Tibial artery (tissue), 4 donors: ENCODE measurements at regions not wholly inside any gene's neighbourhood (a gene's known extent, or its start where the extent isn't known, plus 50 kb on each side); places are given as distances from the start of the nearest gene placed in this dataset.

Experiments used
- DNase-seq, 2 donors: peaks; one replicate each; pipeline ENCODE4 v3.0.0-alpha.2; 2019
- H3K27ac ChIP-seq, 2 donors: fragments of 200-600 bp; sonication (generic) in 1 of 2; 1 replicate in 1 of 2; 2 replicates in 1 of 2; pipeline ENCODE4 v1.5.1; 2018 to 2019; ENCODE audit warnings: mild to moderate bottlenecking in 1 of 2
- H3K27me3 ChIP-seq, 2 donors: fragments of 200-600 bp; sonication (generic) in 1 of 2; one replicate each; pipeline versions ENCODE4 v1.5.1 to v1.6.0; 2016 to 2019
- H3K36me3 ChIP-seq, 3 donors: fragments of 200-600 bp; sonication (generic) in 2 of 3; one replicate each; pipeline ENCODE4 v1.5.1; 2016 to 2019; ENCODE audit warnings: mild to moderate bottlenecking in 2 of 3
- H3K4me1 ChIP-seq, 4 donors: fragments of 200-600 bp; sonication (generic) in 2 of 4; 1 replicate in 3 of 4; 2 replicates in 1 of 4; pipeline ENCODE4 v1.5.1; 2016 to 2019
- H3K4me3 ChIP-seq, 2 donors: fragments of 200-600 bp; sonication (generic) in 1 of 2; 1 replicate in 1 of 2; 2 replicates in 1 of 2; pipeline ENCODE4 v1.5.1; 2018 to 2019; ENCODE audit warnings: mild to moderate bottlenecking in 2 of 2
- H3K9me3 ChIP-seq, 3 donors: fragments of 200-600 bp; sonication (generic) in 1 of 3; one replicate each; pipeline ENCODE4 v1.5.1; 2016 to 2019
- intact Hi-C: fragments of 100-400 bp; cut with DNase I; formaldehyde crosslinking; loops from one replicate; pipeline ENCODE4 v1.15.0; 2023; ENCODE audit warnings: low total_unique reads
- TF ChIP-seq, protein P1 (sequence below), 2 experiments: fragments of 200-600 bp in 1 of 2; fragments of 450-650 bp in 1 of 2; IDR thresholded peaks; one replicate each; pipeline ENCODE4 v1.5.1; 2017 to 2019; ENCODE audit warnings: antibody characterized with exemption in 2 of 2, mild to moderate bottlenecking in 1 of 2, moderate library complexity in 1 of 2

DNA sequence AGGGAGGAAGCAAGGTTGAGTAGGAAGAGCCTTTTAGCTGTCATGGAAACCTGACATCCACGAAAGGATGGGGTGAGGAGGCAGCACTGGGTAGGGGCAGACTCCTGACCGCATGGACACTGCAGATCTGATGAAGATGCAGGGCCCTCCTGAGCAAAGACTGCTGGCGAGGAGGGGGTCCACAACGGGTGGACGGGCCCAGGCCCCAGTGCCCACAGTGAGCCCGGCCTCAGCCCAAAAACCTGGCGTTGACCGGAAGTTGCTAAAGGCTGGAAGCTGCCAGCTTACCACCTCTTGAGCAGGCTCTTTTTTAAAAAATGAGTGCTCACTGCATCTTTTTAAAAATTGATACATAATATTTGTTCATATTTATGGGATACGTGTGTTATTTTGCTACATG is 247.3 kb downstream of the SH3BP4 start:
- Histone ChIP-seq H3K36me3 (no peaks in the 10 kb centered on the region), H3K4me1 (no peaks in the 10 kb centered on the region), H3K4me3 (no peak overlapping the region), H3K27ac (no peak overlapping the region), H3K9me3 (no peaks in the 10 kb centered on the region), H3K27me3 (peaks cover 0 to 11% of the 10 kb centered on the region in 2 donors)
- intact Hi-C loops: no loop called here
- TF ChIP-seq, protein P1, sequence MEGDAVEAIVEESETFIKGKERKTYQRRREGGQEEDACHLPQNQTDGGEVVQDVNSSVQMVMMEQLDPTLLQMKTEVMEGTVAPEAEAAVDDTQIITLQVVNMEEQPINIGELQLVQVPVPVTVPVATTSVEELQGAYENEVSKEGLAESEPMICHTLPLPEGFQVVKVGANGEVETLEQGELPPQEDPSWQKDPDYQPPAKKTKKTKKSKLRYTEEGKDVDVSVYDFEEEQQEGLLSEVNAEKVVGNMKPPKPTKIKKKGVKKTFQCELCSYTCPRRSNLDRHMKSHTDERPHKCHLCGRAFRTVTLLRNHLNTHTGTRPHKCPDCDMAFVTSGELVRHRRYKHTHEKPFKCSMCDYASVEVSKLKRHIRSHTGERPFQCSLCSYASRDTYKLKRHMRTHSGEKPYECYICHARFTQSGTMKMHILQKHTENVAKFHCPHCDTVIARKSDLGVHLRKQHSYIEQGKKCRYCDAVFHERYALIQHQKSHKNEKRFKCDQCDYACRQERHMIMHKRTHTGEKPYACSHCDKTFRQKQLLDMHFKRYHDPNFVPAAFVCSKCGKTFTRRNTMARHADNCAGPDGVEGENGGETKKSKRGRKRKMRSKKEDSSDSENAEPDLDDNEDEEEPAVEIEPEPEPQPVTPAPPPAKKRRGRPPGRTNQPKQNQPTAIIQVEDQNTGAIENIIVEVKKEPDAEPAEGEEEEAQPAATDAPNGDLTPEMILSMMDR (IDR thresholded peaks at IDR 0.05): no peak
- DNase-seq: no peak

DNA sequence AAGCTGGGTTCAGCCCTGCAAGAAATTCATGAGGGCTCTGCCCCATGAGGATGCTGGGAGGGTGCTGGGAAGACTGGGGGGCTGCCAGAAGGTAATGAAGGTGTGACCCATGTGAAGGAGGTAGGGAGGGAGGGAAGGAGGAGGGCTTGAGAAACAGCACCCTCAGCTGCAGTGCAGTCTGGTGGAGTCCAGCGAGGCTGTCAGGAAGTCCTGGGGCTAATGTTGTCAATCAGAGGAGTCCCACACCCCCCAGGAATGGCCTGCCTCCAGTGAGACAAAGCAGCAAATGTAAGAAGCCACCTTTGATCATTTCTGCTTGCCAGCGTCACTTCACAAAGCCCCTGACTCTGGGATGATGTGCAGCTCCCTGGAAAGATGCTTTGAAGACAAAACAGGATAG is 248.4 kb downstream of the SH3BP4 start:
- Histone ChIP-seq H3K27ac (no peak overlapping the region), H3K27me3 (peaks cover 0 to 3% of the 10 kb centered on the region in 2 donors), H3K9me3 (no peaks in the 10 kb centered on the region), H3K4me1 (no peaks in the 10 kb centered on the region), H3K4me3 (no peak overlapping the region), H3K36me3 (no peaks in the 10 kb centered on the region)
- intact Hi-C loops: no loop called here
- TF ChIP-seq, protein P1 (IDR thresholded peaks at IDR 0.05): no peak
- no peak for DNase-seq

GRCh38 chr2:235201756-235202155 is 249.9 kb downstream of the SH3BP4 start:
- no peaks in the 10 kb centered on the region for H3K4me1 ChIP-seq
- no peaks in the 10 kb centered on the region for H3K9me3 ChIP-seq
- no peak overlapping the region for H3K27ac ChIP-seq
- H3K27me3 ChIP-seq: peaks cover 0 to 5% of the 10 kb centered on the region in 2 donors
- no peaks in the 10 kb centered on the region for H3K36me3 ChIP-seq
- no peak overlapping the region for H3K4me3 ChIP-seq
- intact Hi-C loops: no loop called here
- no peak for DNase-seq
- TF ChIP-seq, protein P1 (IDR thresholded peaks at IDR 0.05): no peak

DNA sequence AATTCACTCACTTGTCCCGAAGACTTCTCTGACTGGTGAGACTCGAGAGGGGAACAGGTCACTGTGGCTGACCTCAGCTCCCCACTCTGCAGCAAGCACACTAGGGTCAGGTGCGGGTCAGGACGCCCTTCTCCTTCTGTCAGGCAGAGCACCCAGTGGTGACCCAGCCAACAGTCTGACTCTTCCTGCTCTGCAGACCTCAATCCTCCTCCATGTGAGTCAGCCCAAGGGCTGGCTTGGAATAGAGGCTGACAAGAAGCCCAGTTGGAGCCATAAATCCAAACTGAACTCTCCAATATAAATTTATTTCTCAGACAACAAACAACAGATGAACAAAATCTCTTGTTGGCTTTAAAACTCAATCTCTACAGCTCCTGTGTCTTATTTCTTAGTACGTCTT is 253.1 kb downstream of the SH3BP4 start:
- DNase-seq: no peak

GRCh38 chr2:235206399-235206798 is 254.6 kb downstream of the SH3BP4 start:
- no peaks in the 10 kb centered on the region for H3K9me3 ChIP-seq
- H3K36me3 ChIP-seq: no peaks in the 10 kb centered on the region
- no peak overlapping the region for H3K27ac ChIP-seq
- H3K27me3 ChIP-seq: peaks cover 0 to 14% of the 10 kb centered on the region in 2 donors
- intact Hi-C loops: no loop called here
- H3K4me1 ChIP-seq: no peaks in the 10 kb centered on the region
- TF ChIP-seq, protein P1 (IDR thresholded peaks at IDR 0.05): no peak
- no peak for DNase-seq
- H3K4me3 ChIP-seq: no peak overlapping the region

More for the DNA sequence above, 253.1 kb downstream of the SH3BP4 start:
- Histone ChIP-seq H3K27me3 (peaks cover 0 to 14% of the 10 kb centered on the region in 2 donors), H3K36me3 (no peaks in the 10 kb centered on the region), H3K4me1 (no peaks in the 10 kb centered on the region), H3K9me3 (no peaks in the 10 kb centered on the region), H3K4me3 (no peak overlapping the region), H3K27ac (no peak overlapping the region)
- intact Hi-C loops: no loop called here
- TF ChIP-seq, protein P1 (IDR thresholded peaks at IDR 0.05): no peak

DNA sequence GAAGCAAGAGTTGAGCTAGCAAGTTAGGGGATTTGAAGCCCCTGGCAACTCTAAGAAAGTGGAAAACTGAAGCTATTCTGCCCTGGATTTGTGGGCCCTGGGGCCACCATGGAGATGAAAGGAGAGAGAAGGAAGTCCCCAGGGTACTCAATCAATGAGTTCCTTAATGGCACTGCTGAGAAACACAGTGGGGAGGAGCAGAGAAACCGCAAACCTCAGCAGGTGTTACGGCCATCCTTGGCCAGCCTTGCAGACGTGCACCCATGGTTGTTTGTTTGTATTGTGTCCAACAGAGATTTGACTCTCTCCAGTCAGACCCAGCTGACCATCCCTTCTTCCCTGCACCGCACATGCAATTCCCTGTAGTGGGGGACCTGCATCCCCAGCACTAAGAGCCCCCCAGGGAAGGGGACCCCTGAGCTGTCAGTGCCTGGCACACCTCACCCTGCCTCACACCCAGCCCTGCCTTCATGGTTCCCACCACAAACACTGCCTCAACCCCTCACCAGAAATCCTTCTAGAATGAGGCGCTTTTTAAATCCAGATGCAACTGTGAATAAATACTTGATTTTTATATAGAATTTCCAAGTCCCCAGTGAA is 255.3 kb downstream of the SH3BP4 start:
- H3K9me3 ChIP-seq: no peaks in the 10 kb centered on the region
- intact Hi-C loops: no loop called here
- DNase-seq: no peak
- TF ChIP-seq, protein P1 (IDR thresholded peaks at IDR 0.05): no peak
- no peaks in the 10 kb centered on the region for H3K4me1 ChIP-seq
- H3K27me3 ChIP-seq: peaks cover 0 to 11% of the 10 kb centered on the region in 2 donors
- H3K36me3 ChIP-seq: no peaks in the 10 kb centered on the region
- H3K27ac ChIP-seq: no peak overlapping the region
- H3K4me3 ChIP-seq: no peak overlapping the region
